GM18519 (cell line): ENCODE measurements at regions not wholly inside any gene's neighbourhood (a gene's known extent, or its start where the extent isn't known, plus 50 kb on each side); places are given as distances from the start of the nearest gene placed in this dataset.

ENCODE experiments used
- ATAC-seq: cut with Tn5 transposase; IDR thresholded peaks from one replicate; pipeline ENCODE4 v1.9.1; 2021; ENCODE audit warnings: mild to moderate bottlenecking, moderate library complexity; ENCODE audit not compliant: unreplicated experiment, low FRiP score

DNA sequence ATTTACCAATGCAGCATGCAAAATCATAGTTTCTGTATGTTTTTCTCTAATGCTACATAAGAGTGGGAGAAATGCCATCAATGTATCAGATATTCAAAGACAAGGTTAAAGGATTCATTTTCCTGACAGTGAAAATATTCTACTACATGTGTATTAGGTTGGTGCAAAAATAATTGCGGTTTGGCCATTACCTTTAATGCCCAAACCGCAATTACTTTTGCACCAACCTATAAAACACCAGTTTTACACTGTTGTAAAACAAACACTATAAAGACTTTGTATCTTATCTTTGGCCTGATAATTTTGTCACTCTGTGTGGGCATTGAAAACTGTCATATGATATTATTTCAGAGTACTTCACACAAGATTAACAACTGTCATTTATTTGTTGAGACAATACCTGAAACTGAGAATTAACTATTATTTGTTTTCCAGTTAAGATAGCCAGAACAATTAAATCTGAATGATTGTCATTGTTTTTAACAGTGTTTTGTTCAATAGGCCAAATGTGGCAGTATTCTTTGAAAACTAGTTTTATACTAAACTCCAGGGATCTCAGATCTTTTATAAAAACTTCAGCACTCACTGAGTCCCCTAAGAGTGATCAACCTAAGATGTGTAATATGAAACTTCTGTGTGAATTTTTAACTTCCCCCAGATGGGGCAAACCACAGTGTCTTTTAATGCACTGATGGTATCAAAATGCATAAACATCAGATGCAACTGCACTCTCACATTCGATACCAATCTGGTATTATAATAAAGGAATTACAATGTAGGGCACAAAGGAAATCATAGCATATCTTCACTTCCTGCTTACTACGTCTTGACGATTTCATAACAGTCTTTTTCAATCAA is 53.8 kb upstream of the FBN2 start:
- no peak for ATAC-seq

DNA sequence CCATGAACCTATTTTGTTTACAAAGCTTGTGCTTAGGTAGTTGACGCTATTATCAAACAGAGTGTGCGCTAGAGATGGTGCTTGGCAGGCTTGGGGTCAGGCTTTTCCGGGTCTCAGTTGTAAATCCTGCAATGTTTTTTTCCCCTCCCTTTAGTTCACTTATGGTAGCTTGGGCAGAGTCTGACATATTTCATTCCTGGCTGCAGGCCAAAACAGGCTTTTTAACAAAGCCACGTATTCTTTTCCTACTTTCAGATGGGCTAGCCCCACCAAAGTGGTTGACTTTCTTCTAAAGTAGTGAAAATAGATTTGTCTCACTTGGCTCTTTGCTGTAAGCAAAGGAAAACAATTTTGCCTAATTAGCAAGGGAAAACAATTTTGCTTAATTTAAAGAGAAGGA is 58.0 kb upstream of the FBN2 start:
- no peak for ATAC-seq

- ATAC-seq, result no peak
These were observed 59.1 kb upstream of the FBN2 start for GRCh38 chr5:128597156-128597555.

- no peak for ATAC-seq
These were observed 75.1 kb upstream of the FBN2 start for GRCh38 chr5:128613128-128613527.

DNA sequence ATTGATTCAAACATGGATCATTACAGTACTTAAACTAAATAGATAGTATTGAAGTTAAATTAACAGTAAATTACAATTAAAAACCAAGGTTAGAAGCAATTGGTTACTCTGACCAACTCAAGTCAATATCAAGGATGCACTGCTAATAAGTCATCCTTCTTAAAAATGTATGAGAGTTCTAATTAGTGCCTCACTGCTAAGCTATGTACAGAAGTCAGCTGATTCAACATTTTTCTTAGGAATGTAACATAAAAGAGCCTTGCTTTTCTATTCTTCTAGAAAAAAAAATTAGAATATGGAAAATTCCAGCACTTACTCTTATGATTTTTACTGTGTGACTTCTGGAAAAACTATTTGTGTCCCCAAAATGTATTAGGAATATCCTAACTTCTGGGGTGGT is 75.7 kb upstream of the FBN2 start:
- no peak for ATAC-seq

DNA sequence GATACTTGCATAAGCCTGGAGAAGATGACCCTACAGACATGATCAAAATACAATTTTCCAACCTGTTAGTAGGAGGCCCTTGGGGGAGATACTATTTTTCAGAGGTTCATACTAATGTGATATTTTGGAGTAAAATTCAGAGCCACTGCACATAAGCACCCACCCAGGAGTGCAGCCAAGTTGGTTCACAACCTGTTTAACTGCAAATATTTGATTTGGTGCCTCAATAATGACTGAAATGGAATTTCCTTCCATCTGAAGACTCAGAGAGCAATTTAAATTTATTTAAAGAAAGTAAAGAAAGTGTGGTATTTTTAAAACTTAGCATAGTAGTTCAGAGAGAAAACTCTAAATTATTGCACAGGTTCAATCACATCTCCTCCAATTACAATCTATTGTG is 77.5 kb upstream of the FBN2 start:
- no peak for ATAC-seq

DNA sequence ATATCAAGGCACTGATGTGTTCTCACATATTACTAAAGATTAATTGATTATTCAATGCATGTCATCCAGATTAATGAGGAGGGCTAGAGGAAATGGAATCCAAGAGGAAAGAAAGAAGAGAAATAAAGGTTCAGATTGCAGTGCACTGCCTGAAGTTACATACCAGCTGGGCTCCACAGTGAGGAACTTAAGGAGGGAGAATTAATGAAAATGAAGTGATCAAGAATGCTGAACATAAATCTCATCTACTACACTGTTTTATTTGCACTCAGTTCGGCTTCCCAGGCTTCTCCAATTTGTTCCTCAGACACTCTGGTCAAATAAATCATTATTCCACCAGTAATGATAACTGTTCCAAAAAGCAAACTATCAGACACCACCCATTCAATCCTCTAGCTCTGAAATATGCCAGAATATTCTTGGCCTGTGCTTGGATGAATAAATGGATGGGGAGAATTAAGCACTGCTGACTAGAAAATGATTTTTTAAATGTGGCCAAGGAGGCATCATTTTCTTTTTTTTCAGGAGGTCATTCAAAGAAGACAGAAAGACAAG is 88.6 kb upstream of the FBN2 start:
- no peak for ATAC-seq

DNA sequence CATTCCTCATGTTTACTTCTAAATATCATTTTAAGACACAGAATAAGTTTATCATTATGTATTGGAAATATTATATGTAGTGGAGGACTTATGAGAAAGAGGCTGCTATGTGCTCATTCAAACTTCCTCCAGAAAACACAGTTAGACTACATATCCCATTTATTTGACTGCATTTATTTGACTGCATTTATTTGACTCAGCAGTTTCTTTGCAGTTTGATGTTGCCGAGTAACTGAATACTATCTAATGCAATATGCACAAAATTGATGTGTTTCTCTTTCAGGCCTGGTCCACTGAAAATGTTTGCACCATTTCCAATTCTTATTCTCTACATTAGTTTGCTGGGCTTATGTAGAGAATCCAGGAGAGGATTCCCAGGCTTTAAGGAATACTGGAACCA is 89.9 kb upstream of the FBN2 start:
- ATAC-seq, result no peak

- no peak for ATAC-seq
These were observed 91.1 kb upstream of the FBN2 start for GRCh38 chr5:128629157-128629556.

GRCh38 chr5:128630121-128630520 is 92.1 kb upstream of the FBN2 start:
- ATAC-seq, result no peak

DNA sequence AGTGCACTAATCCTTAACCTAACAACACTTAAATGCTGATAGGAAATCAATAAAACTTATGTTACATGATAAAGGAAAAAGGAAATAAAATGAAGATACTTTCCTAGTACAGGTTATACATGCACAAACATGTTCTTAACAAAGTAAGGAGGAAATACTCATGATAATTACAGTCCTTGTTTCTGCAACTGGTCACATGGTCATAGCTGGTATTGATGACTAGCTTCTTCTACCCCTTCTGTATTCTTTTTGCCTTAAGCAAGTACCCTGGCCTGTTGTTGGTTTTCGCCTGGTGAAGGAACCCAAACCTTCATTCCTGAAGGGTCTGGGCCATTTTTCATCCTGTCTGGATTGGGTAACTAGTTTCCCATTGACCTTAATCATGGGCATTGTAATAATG is 93.7 kb upstream of the FBN2 start:
- ATAC-seq, result no peak

GRCh38 chr5:128632264-128632663 is 94.2 kb upstream of the FBN2 start:
- ATAC-seq, result no peak

GRCh38 chr5:128633901-128634300 is 95.9 kb upstream of the FBN2 start:
- no peak for ATAC-seq

GRCh38 chr5:128635379-128635778 is 97.3 kb upstream of the FBN2 start:
- ATAC-seq, result no peak

DNA sequence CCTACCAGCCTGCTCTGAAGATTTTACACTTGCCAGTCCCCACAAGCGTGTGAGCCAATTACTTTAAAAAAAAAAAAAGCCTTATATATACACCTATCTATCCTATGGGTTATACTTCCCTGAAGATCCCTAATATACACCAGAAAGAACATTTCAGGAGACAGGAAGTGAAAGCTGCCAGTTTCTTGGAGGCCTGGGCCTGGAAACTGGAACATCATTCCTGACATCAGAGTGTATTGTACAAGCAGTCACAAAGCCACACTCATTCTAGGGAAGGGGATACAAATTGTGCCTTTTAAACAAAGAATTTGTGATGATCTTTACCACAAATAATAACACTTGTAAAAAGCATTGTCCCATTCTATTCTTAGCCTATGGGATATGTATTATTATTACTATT is 98.3 kb upstream of the FBN2 start:
- ATAC-seq, result no peak

DNA sequence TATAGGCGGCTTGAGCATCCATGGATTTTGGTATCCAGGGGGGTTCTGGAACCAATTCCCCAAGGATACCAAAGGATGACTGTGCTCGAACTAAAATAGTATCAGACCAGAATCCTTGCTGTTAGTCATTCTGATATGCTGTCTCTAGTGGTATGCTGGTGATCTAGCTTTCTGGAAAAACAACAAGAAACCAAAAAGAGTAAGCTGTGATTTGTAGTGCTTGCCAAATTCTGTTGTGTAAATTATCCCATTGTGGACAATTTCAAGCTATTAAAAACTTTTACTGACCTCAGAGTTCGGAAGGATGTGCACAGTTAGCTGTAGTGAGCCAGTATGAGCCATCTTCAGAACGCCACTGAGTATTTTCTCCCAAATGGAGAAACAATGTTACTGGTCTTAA is 99.0 kb upstream of the FBN2 start:
- no peak for ATAC-seq

- no peak for ATAC-seq
These were observed 103.8 kb upstream of the FBN2 start for GRCh38 chr5:128641861-128642260.

DNA sequence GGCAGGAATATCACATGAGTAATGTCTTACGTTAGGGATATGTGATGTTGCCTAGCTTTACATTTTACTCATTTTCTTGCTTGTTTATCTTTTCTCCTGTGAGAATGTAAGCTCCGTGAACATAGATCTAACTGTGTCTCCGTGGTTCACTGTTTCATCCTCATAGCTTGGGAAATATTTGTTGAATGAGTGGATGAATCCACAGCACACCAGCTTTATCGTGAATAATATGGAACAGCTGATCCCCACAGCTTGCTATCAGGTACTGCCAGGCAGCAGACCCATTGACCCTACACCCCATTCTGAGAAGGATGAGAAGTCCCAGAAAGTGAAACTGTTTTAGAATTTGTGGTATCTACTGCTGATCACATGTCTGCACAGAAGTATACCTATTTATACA is 106.8 kb upstream of the FBN2 start:
- no peak for ATAC-seq

DNA sequence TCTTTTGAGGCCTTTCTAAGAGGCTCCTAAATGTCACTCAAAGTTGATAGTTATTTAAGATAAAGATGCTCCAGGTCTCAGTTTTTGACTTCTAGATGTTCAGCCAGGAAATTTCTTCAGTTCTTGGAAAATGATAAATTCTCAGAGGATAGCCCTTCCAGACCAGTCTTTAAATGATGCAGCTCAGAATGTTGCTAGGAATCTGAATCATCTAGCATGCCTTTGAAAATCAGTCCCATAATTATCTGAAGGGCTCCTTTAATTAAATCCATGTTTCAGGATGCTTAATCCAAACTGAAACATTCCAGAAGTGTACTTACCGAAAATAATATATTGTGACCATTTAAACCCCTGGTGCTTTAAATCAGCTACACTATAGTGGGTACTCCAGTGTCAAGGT is 107.5 kb upstream of the FBN2 start:
- no peak for ATAC-seq

DNA sequence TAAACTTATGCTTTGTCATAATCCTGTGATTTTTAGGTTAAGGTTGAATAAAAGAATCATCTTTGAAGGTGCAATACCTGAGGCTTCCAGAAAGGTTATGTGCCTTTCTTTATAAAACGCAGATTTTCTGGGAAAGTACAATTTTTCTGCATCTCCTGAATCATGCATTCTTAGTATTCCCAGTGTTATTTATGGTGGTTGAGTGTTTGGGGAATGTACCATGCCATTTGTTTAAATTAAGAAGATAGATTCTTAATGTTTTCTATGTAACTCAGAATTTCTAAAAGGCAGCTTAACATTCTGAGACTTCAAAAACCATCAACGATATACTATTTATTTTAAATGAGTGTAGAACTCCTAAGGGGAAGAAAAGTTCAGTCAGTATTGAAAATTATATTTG is 108.1 kb upstream of the FBN2 start:
- no peak for ATAC-seq

- ATAC-seq, result no peak
These were observed 111.1 kb upstream of the FBN2 start for GRCh38 chr5:128649192-128649591.

DNA sequence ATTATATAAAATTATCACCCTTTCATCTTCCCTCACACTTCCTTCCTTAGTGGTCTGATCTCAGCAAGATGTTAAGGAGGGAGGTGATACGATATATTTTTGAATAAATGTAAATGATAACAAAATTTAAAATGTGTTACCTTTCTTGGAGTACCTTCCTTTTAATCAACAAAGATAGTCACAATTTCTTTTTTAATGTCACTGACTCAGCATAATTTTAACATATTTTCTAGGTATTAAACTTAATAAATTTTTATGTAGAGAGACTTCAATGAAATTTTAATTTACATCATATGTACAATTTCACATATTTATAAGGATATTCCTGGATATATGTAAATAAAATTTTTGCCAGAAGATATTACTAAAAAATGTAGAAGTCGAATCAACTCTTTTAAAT is 125.0 kb upstream of the FBN2 start:
- no peak for ATAC-seq
